BE2C (cell line): ENCODE measurements at regions not wholly inside any gene's neighbourhood (a gene's known extent, or its start where the extent isn't known, plus 50 kb on each side); places are given as distances from the start of the nearest gene placed in this dataset.
A peak's percentile ranks its signal among the peaks of the same experiment; 100 is the strongest.

ENCODE experiments used
- DNase-seq: peaks from one replicate; pipeline ENCODE4 v3.0.0-alpha.2; 2020
- H3K27me3 ChIP-seq: fragments of 250-450 bp; sonication (Bioruptor Pico); 2 replicates; pipeline ENCODE4 v1.5.1; 2020; ENCODE audit warnings: mild to moderate bottlenecking
- H3K36me3 ChIP-seq: fragments of 250-450 bp; sonication (Bioruptor Pico); 2 replicates; pipeline ENCODE4 v1.5.1; 2020; ENCODE audit warnings: mild to moderate bottlenecking
- H3K4me1 ChIP-seq: fragments of 250-450 bp; sonication (Bioruptor Pico); 2 replicates; pipeline ENCODE4 v1.5.1; 2020
- H3K4me3 ChIP-seq: 2 replicates; pipeline ENCODE4 v1.5.1; 2011; ENCODE audit warnings: low read depth, low read length
- H3K9me3 ChIP-seq: fragments of 250-450 bp; sonication (Bioruptor Pico); 2 replicates; pipeline ENCODE4 v1.5.1; 2020
- TF ChIP-seq, protein P1 (sequence below): IDR thresholded peaks from 2 replicates; pipeline ENCODE4 v1.5.1; 2012; ENCODE audit warnings: mild to moderate bottlenecking, low read depth, low read length

DNA sequence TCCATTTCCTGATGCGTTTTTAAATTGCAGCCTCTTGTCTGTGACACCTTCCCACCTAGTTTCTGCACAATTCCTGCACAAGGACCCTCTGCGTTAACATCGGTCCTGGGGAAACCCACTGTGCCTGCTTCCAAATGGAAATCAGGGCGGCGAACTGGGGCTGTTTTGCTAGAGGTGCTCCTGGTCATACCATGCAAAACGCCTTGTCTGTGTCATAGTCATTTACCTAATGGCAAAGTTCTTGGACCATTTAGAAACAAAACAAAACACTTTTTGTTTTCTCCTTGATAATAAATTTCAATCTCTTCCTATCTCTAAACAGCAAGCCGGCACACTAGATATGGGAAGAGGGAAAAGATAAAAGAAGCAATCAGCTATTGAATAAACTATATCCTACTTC, 206.9 kb upstream of the KLF14 start:
- H3K9me3 ChIP-seq = no peaks in the 10 kb centered on the region
- H3K36me3 ChIP-seq = no peaks in the 10 kb centered on the region; the same call in 1 of the 2 replicates
- peaks cover 7% of the 10 kb centered on the region; the same call in 1 of the 2 replicates for H3K4me1 ChIP-seq

DNA sequence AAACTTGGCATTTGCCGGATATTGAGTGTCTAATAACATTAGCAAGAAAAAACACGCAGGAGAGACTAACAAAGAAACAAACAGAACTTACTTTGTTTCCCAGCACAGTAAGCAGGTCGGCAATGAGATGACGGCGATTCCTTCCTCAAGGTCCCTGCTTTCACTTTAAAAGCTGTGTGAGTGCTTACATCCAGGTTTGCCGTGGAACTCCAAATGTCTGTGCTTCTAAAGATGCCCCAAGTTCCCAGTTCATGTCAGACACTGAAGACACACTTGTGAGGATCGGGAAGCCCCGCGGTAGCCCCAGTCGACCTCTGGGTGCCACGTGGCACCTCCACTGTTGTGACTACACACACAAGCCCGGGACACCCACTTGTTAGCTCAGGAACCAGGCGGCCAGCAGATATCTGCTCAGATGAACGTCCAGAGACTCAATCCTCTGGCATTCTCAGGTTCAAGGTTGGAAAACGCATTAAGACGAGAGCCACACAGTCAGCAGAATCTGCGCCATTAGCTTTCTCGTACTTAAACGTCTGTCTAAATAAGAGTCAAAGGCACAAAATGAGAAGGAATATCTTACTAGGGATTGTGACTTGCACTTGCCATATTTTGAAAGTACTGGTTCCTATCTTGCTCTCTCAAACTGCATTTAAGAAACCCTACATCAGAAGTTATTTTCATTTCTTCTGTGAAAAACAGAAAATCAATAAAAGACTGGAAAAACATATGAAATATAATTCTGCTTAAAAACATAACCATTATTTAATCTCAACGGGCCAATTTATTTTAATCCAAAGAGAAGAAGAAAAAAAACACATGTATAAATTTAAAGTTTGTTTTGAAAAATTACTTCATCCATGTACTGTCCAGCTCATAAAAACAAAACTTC, 207.6 kb upstream of the KLF14 start:
- H3K4me1 ChIP-seq = peaks cover 7% of the 10 kb centered on the region; the same call in 1 of the 2 replicates
- peak; percentile 79 for DNase-seq
- peak overlapping the region; percentile 71 for H3K4me3 ChIP-seq
- TF ChIP-seq, protein P1, sequence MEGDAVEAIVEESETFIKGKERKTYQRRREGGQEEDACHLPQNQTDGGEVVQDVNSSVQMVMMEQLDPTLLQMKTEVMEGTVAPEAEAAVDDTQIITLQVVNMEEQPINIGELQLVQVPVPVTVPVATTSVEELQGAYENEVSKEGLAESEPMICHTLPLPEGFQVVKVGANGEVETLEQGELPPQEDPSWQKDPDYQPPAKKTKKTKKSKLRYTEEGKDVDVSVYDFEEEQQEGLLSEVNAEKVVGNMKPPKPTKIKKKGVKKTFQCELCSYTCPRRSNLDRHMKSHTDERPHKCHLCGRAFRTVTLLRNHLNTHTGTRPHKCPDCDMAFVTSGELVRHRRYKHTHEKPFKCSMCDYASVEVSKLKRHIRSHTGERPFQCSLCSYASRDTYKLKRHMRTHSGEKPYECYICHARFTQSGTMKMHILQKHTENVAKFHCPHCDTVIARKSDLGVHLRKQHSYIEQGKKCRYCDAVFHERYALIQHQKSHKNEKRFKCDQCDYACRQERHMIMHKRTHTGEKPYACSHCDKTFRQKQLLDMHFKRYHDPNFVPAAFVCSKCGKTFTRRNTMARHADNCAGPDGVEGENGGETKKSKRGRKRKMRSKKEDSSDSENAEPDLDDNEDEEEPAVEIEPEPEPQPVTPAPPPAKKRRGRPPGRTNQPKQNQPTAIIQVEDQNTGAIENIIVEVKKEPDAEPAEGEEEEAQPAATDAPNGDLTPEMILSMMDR = no peak
- no peaks in the 10 kb centered on the region for H3K27me3 ChIP-seq
- no peaks in the 10 kb centered on the region; the same call in 1 of the 2 replicates for H3K36me3 ChIP-seq
- H3K9me3 ChIP-seq = no peaks in the 10 kb centered on the region

More for the DNA sequence above, 206.9 kb upstream of the KLF14 start:
- peak; percentile 54 for DNase-seq
- no peaks in the 10 kb centered on the region for H3K27me3 ChIP-seq
- peak overlapping the region; percentile 71 for H3K4me3 ChIP-seq
- TF ChIP-seq, protein P1 = no peak

DNA sequence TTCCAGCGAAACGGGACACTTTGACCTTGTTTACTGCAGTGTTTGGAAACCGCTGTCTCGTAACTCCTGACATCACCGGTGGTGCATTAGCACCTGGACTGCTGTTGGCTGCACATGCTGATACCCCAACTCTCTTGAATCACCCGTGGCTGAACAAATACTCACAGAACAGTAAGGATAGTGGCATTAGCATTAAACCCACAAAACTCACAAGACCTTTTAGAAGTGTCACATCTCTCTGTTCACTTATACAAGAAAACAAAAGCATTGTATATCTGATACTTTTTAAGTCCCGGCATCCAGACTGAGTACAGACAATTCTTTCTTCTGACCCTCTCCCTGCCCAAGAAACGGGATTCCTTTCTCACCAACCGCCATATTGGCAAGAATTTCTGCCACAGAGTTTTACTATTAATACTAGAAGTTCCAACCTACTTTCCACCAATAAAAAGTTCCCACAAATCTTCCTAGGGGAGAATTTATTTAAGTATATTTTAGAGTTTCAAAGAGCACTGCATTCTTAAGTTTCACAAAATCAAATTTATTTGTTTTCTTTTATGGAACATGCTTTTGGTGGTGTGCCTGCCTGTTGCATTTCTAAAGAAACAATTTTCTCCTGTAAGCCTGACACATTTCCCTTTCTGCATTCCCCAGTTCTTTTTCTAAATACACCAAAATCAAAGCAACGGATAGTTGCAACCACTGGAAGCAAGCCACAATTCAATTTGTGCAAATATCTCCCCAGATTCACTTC, 208.4 kb upstream of the KLF14 start:
- Histone ChIP-seq H3K27me3 (no peaks in the 10 kb centered on the region), H3K4me3 (peak overlapping the region; percentile 71), H3K4me1 (peaks cover 7% of the 10 kb centered on the region; the same call in 1 of the 2 replicates), H3K36me3 (no peaks in the 10 kb centered on the region; the same call in 1 of the 2 replicates), H3K9me3 (no peaks in the 10 kb centered on the region)
- no peak for DNase-seq
- TF ChIP-seq, protein P1 = no peak

DNA sequence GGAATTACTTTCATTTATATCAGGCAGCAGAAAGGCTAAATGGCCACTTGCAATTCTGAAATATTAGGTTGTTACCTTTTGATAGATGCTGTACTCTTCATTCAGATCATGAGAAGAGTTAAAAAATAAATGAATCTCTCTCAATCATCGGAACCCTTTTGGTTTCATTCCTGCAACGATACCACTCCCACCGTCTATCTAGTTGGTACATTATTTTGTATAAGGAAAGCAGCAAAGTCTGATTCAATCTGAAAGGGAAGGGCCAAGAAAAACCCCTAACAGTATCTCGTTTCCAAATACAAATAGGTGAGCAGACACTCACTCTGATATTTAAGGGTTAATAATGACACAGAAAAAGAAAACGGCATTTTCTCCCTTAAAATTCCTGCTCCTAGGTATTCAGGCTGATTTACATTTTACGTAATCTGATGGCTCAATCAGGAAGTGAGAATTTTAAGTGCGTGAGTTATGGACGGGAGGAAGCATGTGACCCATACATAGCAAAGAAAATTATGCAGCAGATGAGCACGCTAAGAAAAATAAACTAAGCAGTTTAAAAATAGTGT, 209.4 kb upstream of the KLF14 start:
- Histone ChIP-seq H3K36me3 (no peaks in the 10 kb centered on the region; the same call in 1 of the 2 replicates), H3K27me3 (no peaks in the 10 kb centered on the region), H3K4me3 (peak overlapping the region; percentile 28), H3K9me3 (no peaks in the 10 kb centered on the region), H3K4me1 (peaks cover 7% of the 10 kb centered on the region; the same call in 1 of the 2 replicates)
- no peak for DNase-seq
- TF ChIP-seq, protein P1 = no peak

DNA sequence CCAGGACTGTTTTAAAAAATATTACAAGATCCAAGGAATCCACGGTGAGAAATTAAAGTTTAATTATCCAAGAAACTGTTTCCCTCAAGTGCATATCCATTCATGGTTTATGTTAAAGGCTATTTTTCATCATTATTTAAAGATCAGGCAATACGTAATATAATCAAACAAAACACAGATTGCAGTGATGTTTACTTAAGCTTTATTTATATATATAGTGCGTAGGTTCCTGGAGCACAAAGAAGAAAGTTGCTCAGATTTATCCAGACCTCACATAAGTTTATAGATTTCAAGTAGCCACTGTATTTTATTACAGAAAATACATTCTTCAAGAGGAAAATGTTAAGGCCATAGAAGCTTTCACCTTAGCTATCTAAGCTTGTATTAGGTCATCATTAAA, 210.0 kb upstream of the KLF14 start:
- H3K4me1 ChIP-seq = peaks cover 7% of the 10 kb centered on the region; the same call in 1 of the 2 replicates

More for the DNA sequence above, 210.0 kb upstream of the KLF14 start:
- H3K27me3 ChIP-seq = no peaks in the 10 kb centered on the region
- no peaks in the 10 kb centered on the region; the same call in 1 of the 2 replicates for H3K36me3 ChIP-seq
- no peaks in the 10 kb centered on the region for H3K9me3 ChIP-seq
- H3K4me3 ChIP-seq = no peak overlapping the region; the same call in 1 of the 2 replicates
- TF ChIP-seq, protein P1 = no peak
- no peak for DNase-seq
